Endothelial cell of umbilical vein (primary cell): ENCODE measurements at regions not wholly inside any gene's neighbourhood (a gene's known extent, or its start where the extent isn't known, plus 50 kb on each side); places are given as distances from the start of the nearest gene placed in this dataset.
A peak's percentile ranks its signal among the peaks of the same experiment; 100 is the strongest.

ENCODE experiments used
- BruUV-seq: library from RNA; stranded (reverse); fragments of 400-500 nt; replicated peaks from 2 replicates; lab custom pipeline; 2021; lab: Mats Ljungman, UMichigan
- CTCF ChIA-PET: fragments of 300-600, 350-600 bp; sonication (Branson Sonifier 250); formaldehyde crosslinking; loops from one replicate; lab custom pipeline; 2021; ENCODE audit warnings: antibody characterized with exemption, inconsistent platforms; lab: Charles Lee
- POLR2A ChIA-PET: fragments of 300-600, 350-600 bp; sonication (Branson Sonifier 250); formaldehyde crosslinking; loops from one replicate; lab custom pipeline; 2021; ENCODE audit warnings: antibody characterized with exemption, inconsistent platforms; lab: Charles Lee
- DNase-seq: peaks from one replicate; pipeline ENCODE4 v3.0.0-alpha.2; 2011; ENCODE audit warnings: low read depth, low spot score
- FAIRE-seq: peaks from 2 replicates; lab custom pipeline; 2011; peaks lifted over from hg19 to GRCh38; lab: Jason Lieb, UNC
- H2AFZ ChIP-seq: 2 replicates; pipeline ENCODE4 v1.6.0; 2012; ENCODE audit warnings: low read depth, low read length, control low read depth, inconsistent platforms
- H3K27ac ChIP-seq: 2 replicates; pipeline ENCODE4 v1.5.1; 2011; ENCODE audit warnings: low read depth, mild to moderate bottlenecking, control low read depth, low read length, moderate library complexity; ENCODE audit not compliant: insufficient read depth
- H3K27me3 ChIP-seq, 2 experiments: 2 replicates each; pipeline versions ENCODE4 v1.6.0 to v1.6.1; 2011; ENCODE audit warnings: low read length in 2 of 2, mixed read lengths in 1 of 2; ENCODE audit not compliant: control insufficient read depth in 2 of 2, insufficient read depth in 2 of 2
- H3K36me3 ChIP-seq, 2 experiments: 2 replicates in 1 of 2; 3 replicates in 1 of 2; pipeline ENCODE4 v1.5.1; 2011; ENCODE audit warnings: low read length in 2 of 2, mild to moderate bottlenecking in 1 of 2, moderate library complexity in 1 of 2; ENCODE audit not compliant: control insufficient read depth in 2 of 2, insufficient read depth in 2 of 2; ENCODE audit errors: extremely low read depth in 1 of 2
- H3K4me1 ChIP-seq: 3 replicates; pipeline ENCODE4 v1.5.1; 2011; ENCODE audit warnings: mild to moderate bottlenecking, low read length; ENCODE audit not compliant: control insufficient read depth, insufficient read depth; ENCODE audit errors: extremely low read depth
- H3K4me2 ChIP-seq: 2 replicates; pipeline ENCODE4 v1.6.1; 2011; ENCODE audit warnings: low read length, control low read depth, mixed read lengths; ENCODE audit not compliant: insufficient read depth
- H3K4me3 ChIP-seq, 3 experiments: fragments of 200-600 bp in 1 of 3; sonication (generic), shearing (Covaris generic) in 1 of 3; replicated peaks in 1 of 3; 2 replicates each; pipeline ENCODE4 v1.5.1; 2011 to 2016; ENCODE audit warnings: control low read depth in 3 of 3, low read length in 3 of 3, mild to moderate bottlenecking in 2 of 3, inconsistent platforms in 1 of 3, low read depth in 1 of 3, moderate library complexity in 1 of 3; ENCODE audit not compliant: insufficient read depth in 1 of 3
- H3K79me2 ChIP-seq: 2 replicates; pipeline ENCODE4 v1.6.0; 2012; ENCODE audit warnings: low read length, inconsistent platforms; ENCODE audit not compliant: control insufficient read depth, insufficient read depth
- H3K9ac ChIP-seq: replicated peaks from 2 replicates; pipeline ENCODE3; 2011; ENCODE audit warnings: low read length, control low read depth; ENCODE audit not compliant: insufficient read depth; ENCODE audit errors: extremely low read depth
- H3K9me1 ChIP-seq: replicated peaks from 3 replicates; pipeline ENCODE4 v1.6.0; 2011; ENCODE audit warnings: mild to moderate bottlenecking, low read length; ENCODE audit not compliant: control insufficient read depth, insufficient read depth; ENCODE audit errors: extremely low read depth
- H3K9me3 ChIP-seq: replicated peaks from 2 replicates; pipeline ENCODE4 v1.5.1; 2012; ENCODE audit warnings: low read length, inconsistent platforms; ENCODE audit not compliant: control insufficient read depth, insufficient read depth
- H4K20me1 ChIP-seq: replicated peaks from 2 replicates; pipeline ENCODE3; 2011; ENCODE audit warnings: mild to moderate bottlenecking, low read length; ENCODE audit not compliant: control insufficient read depth, insufficient read depth; ENCODE audit errors: extremely low read depth
- EZH2 ChIP-seq: IDR thresholded peaks from 2 replicates; pipeline ENCODE4 v1.6.1; 2012; ENCODE audit warnings: borderline replicate concordance, low read depth, mild to moderate bottlenecking, moderate library complexity, low read length, inconsistent platforms; ENCODE audit not compliant: severe bottlenecking
- FOS ChIP-seq: IDR thresholded peaks from 2 replicates; pipeline ENCODE4 v1.6.1; 2011; ENCODE audit warnings: mild to moderate bottlenecking, low read length, moderate library complexity, borderline replicate concordance; ENCODE audit not compliant: insufficient read depth
- JUN ChIP-seq: IDR thresholded peaks from 2 replicates; pipeline ENCODE4 v1.6.1; 2011; ENCODE audit warnings: borderline replicate concordance, low read depth; ENCODE audit not compliant: insufficient read length, insufficient read depth
- POLR2A ChIP-seq: IDR thresholded peaks from 2 replicates; pipeline ENCODE4 v1.6.1; 2012; ENCODE audit warnings: low read depth, mild to moderate bottlenecking, control low read depth, low read length
- POLR2AphosphoS5 ChIP-seq: IDR thresholded peaks from 2 replicates; pipeline ENCODE4 v1.6.1; 2012; ENCODE audit warnings: low read depth, mild to moderate bottlenecking, control low read depth, low read length, moderate library complexity; ENCODE audit not compliant: insufficient read depth
- dilution Hi-C: fragments of 300-500 bp; cut with MboI; formaldehyde crosslinking; loops from one replicate; pipeline ENCODE4 v1.15.0; 2019; ENCODE audit warnings: low sequenced_read_pairs; ENCODE audit not compliant: extremely low pct_ligation_motif_present
- intact Hi-C: fragments of 100-400 bp; cut with micrococcal nuclease; formaldehyde crosslinking; loops from one replicate; pipeline ENCODE4 v1.10.0; 2022

GRCh38 chr6:56798163-56798562, 155.5 kb upstream of the DST start:
- Histone ChIP-seq H3K27me3 (no peaks in the 10 kb centered on the region), H3K9ac (no peak overlapping the region), H3K4me2 (no peak overlapping the region), H4K20me1 (peaks cover 4% of the 10 kb centered on the region), H3K4me3 (no peak overlapping the region), H3K9me1 (no peaks in the 10 kb centered on the region), H2AFZ (no peak overlapping the region), H3K79me2 (peaks cover 58% of the 10 kb centered on the region), H3K4me1 (peaks cover 17% of the 10 kb centered on the region), H3K9me3 (no peaks in the 10 kb centered on the region), H3K27ac (no peak overlapping the region), H3K36me3 (no peaks in the 10 kb centered on the region)
- ChIA-PET CTCF (interaction anchor here (1.3 to 2.0 kb wide), 4 partner anchors 17 to 106 kb away, joined by 3 to 5 read pairs (median 4); no protein-coding TSS in a partner anchor), POLR2A (no interaction called here)
- DNase-seq (no peak), FAIRE-seq (no peak)
- no peak for TF ChIP-seq EZH2
- TF ChIP-seq POLR2AphosphoS5, result no peak
- BruUV-seq, result no TSS peak
- dilution Hi-C loops, result no loop called here
- intact Hi-C loops, result no loop called here

- Histone ChIP-seq H2AFZ (no peak overlapping the region), H3K79me2 (peaks cover 62% of the 10 kb centered on the region), H3K36me3 (no peaks in the 10 kb centered on the region), H3K27ac (no peak overlapping the region), H3K4me1 (peaks cover 11% of the 10 kb centered on the region), H4K20me1 (peaks cover 4% of the 10 kb centered on the region), H3K27me3 (no peaks in the 10 kb centered on the region), H3K4me2 (no peak overlapping the region), H3K9me3 (no peaks in the 10 kb centered on the region), H3K9me1 (no peaks in the 10 kb centered on the region), H3K4me3 (no peak overlapping the region), H3K9ac (no peak overlapping the region)
- dilution Hi-C loops, result no loop called here
- ChIA-PET POLR2A (no interaction called here), CTCF (interaction anchor here (1.1 kb wide), 1 partner anchor 9 kb away, joined by 3 read pairs; no protein-coding TSS in a partner anchor)
- no peak for FAIRE-seq
- intact Hi-C loops, result no loop called here
- DNase-seq, result peak; percentile 26
- TF ChIP-seq EZH2 (no peak), POLR2A (no peak), FOS (peak; percentile 32), JUN (peak; percentile 4)
- BruUV-seq, result no TSS peak
Observed at GRCh38 chr6:56796196-56796532, 153.5 kb upstream of the DST start.
